ENCODE measurements at regions not wholly inside any gene's neighbourhood (a gene's known extent, or its start where the extent isn't known, plus 50 kb on each side); places are given as distances from the start of the nearest gene placed in this dataset.

GRCh38 chr10:35887685-35888084, 245.6 kb upstream of the FZD8 start:
- TF ChIP-seq CTCF (IDR thresholded peaks at IDR 0.05) (no peak), POLR2A (IDR thresholded peaks at IDR 0.05) (no peak), EP300 (IDR thresholded peaks at IDR 0.05) (no peak), POLR2AphosphoS5 (IDR thresholded peaks at IDR 0.05) (no peak)
